ENCODE measurements at regions not wholly inside any gene's neighbourhood (a gene's known extent, or its start where the extent isn't known, plus 50 kb on each side); places are given as distances from the start of the nearest gene placed in this dataset.

DNA sequence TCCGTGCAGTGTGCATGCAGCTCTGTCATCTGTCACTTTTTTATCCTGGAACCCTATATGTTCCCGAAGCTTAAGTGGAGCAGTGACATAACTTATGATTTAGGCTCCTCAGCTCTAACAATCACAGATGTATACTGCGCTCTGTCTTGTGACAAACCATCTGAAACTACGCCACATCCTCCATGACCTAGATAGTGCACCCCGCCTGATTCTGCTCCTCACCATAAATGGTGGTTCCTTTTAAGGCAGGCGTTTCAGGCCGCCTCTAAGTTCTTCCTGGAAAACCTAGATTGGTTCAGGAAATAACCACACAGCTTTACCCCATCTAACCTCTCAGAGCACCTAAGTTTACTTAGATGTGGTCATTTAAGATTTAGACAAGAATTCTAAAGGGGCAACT is 372.0 kb downstream of the CDH10 start:
- FAIRE-seq: no peak

DNA sequence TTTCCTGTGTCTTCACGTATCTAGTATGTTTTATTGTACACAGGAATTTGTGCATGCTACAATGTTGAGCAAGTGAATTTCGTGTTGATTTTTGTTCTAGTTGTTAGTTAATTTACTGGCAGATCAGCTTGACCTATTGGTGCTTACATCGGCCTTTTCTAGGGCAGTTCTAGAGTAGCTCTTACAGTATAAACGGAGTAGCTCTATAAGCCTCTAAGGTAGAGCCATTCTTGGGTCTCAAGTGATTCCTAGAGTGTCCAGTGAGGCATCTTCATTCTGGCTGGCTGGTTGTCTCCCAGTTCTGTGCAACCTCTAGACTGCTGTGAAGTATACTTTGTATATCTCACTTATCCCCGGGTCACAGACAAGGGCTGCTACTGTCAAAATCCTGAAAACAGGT is 364.6 kb downstream of the CDH10 start:
- no peak for FAIRE-seq

DNA sequence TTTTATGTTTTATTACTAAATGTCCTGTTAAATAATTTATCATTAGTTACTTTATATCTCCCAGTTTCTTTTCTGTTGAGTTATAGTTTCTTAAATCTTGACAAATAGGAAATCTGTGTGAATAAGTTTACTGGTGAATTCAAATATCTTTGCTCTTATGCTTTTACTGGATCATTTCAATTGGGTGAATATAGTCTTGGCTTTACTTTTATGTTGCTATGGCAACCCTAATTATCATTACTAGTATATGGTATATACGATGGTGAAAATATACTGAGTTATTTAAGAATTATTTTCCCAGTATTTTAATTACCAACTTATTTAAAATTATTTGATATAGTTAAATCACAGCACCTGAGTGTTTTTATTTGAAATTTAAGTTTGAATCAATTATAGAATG is 363.0 kb downstream of the CDH10 start:
- FAIRE-seq: no peak

DNA sequence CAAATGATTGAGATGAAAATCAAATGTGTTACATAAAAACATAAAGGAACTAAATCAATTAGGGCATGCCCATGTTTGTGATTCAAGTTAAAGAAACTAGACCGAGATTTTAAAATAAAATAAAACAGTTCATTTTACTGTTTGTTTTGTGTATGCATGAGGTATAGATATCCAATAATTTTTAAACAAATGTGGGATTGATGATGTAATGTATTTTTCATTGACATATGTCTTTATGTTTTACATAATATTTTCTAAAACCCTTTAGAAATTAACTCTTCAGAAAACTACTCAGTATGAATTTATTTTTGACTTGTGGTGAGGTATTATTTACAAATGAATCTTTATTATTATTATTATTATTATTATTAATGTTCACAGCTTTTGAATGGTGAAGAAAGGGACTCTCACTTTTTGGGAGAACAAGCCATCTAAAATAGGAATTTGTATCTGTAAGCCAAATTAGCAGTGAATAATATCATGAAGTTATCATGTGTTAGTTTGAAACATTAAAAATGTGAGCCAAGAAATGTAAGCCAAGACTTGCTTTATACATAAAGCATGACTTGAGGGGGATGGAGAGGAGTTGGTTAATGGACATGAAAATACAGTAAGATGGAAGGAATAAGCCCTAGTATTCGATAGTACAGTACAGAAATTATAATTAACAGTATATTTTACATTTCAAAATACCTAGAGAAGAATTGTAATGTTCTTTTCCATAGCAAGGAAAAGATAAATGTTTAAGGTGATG is 355.0 kb downstream of the CDH10 start:
- FAIRE-seq: no peak

DNA sequence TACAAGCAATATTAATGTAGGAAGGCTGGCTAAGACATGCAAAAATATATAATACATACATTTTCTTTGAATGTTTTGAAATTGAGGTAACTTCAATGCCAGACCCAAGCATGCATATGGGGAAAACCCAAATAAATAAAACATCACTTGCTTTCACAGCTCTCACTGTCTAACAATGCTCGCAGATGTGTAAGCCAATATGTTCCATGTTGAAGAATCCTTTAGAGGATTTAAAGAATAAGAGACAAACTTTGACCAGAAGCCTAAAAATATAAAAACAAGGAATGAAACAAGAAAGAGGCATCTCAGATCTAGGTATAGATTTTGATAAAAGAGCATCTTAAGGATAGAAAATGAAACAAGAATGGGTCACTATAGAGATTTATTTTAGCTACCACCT is 354.2 kb downstream of the CDH10 start:
- FAIRE-seq: no peak

DNA sequence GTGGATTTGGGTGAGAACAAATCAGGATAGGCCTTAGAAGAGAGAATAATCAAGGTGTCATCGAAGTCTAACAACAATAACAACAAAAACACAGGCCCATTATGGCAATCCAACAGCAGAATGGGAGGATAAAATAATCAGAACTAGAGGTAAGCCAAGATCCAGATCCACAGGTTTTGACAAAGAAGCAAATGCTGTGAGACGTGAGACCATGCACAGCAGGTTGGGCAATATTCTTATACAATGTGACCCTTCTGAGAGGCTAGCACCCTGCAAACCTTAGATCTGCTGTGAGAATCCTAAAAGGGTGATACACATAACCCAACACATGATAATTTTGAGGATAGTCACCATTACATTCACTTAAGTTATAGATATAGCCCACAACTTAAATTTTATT is 352.9 kb downstream of the CDH10 start:
- no peak for FAIRE-seq

DNA sequence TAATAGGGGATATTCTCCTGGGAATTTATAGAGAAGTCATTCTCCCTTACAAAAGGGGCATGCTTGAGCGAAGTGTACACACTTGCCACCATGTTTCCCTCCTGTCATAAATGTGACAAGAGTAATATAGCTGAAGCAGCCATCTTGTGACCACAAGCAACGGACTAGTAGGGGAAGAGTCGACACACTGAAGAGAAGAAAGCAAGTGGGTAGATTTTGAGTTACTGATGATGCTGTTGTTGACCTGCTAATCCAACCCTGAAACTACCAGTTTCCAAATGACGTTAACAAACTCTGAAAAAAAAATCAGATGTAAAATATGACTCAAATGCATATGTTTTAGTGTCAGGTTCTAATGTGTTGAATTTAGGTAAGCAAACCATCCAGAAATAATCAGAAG is 350.4 kb downstream of the CDH10 start:
- no peak for FAIRE-seq

DNA sequence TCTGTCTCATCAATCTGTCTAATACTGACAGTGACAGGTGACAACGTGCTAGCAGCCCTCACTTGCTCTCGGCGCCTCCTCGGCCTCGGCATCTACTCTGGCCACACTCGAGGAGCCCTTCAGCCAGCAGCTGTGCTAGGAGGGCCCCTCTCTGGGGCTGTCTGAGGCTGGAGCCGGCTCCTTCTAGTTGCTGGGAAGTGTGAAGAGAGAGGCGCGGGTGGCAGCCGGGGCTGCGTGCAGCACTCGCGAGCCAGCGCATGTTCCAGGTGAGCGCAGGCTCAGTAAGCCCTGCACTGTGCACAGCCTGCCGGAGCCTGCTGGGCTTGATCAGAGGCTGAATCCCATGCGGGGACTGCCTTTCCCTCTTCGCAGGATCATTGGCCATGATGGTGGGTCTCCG is 330.7 kb downstream of the CDH10 start:
- FAIRE-seq: no peak

DNA sequence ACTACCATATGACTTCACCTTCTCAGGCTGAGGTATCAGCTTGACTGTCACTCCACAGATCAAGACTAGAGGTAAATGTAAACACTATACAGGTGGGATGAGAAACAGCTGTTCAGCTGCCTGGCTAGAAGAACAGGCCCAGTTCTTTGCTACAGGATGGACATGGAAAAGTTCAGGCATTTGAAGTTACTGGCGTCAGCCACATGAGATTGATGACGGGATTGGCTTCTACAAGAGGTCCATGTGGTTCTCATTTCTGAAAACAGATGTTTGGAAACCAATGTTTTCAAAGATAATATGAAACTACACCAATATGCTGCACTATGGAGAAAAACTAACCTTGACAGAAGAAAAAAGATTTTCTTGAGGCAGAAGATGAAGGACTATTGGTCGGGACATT is 324.1 kb downstream of the CDH10 start:
- no peak for FAIRE-seq

DNA sequence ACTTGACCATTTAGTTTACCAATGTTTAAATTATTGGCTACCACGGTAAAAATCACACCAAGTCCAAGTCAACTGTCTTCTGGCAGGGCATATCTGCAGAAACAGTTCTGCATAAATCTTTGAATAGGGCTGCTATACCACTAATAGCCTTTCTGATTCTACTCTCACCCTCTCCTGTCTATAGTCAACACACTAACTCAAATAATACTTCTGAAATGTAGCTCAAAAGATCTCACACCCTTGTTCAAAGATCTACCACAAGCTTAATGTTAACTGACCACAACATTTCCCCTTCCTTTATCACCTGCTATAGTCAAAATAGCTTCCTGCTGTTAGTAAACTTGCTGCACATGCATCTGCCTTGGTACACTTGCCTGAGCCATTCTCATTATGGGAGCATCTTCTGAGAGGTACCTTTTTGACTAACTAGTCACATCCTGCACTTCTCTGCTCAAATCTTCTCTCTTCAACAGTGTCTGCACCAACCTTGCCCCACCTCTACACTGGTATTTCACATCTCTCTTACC is 319.4 kb downstream of the CDH10 start:
- no peak for FAIRE-seq

DNA sequence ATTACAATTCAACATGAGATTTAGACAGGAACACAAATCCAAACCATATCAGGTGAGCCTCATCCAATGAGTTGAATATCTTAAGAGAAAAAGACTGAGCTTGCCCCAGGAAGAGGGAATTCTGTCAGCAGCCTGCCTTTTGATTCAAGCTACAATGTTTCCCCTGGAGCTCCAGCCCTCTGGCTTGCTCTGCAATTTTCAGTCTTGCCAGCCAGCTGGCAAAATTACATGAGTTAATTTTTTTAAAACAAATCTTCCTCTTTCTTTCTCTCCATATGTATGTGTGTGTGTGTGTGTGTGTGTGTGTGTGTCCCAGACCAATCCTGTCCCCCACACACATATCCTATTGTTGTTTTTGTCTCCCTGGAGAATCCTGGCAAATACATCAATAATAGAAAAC is 313.2 kb downstream of the CDH10 start:
- no peak for FAIRE-seq

DNA sequence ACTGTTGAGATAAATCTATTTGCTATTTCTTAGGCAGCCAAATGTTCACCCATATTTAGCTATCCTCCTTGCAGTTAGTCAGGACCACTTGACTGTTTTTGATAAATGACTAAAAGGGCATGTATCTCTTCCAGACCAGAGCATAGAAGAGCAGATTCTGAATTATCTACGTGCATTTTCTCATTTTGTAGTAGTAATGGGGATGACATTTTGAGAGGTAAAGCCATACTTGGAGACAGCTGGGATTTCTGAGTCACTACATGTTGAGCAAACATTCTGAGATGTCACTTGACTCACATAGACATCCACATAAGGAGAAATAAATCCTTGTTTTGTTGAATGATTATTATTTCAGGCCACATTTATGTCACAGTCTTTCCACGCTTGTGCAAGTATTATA is 297.6 kb downstream of the CDH10 start:
- FAIRE-seq: no peak

DNA sequence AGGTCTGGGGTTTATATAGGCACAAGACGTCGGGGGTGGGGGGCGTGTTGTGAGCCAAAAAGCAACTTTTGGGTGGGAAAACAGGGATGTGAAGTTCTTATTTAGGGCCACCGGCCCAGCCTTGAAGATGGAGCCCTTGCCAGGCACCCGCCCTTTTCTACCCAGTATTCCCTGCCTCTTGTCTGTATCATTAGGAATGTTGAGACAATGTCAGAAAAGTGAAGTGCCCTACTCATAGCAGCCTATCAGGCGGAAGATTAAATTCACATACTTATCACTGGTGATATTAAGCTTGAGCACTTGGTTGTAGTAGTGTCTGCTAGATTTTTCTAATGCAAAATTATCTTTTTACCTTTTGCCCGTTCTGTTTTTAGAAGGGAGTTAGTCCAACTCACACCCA is 293.5 kb downstream of the CDH10 start:
- FAIRE-seq: no peak

DNA sequence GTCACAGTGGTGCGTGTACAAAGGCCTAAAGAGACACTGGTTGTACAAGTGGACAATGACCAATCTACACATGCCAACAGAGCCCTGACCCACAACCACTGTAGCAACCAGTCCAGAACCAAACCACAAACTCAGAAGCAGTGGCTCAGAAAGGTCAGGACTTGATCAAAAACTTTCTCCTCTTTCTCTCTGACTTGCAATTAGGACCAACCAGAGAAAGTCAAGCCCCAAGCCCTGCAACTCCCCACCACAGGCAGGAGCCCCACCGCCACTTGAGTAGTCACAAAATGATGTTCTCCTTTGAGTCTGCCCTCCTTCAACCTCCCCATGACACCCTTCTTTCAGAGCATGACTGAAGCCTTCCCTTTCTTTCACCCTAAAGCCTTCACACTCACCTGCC is 291.8 kb downstream of the CDH10 start:
- FAIRE-seq: no peak

DNA sequence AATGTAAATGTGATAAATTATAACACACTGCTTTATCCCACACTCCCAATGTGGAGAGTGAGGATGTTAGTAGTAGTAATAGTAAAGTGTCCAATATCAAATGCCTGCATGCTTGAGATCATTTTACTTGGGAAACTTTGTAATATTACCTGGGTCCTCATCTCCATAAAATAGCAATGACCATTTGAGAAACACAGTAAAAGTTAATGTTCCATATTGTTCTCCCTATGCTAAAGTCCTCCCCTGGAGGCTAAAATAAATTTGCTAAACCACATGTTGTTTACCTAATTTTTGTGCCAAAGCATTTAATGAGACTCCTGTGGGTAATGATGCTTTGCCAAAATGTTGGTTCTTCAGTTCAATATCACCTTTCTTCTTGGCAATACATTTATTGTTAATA is 291.2 kb downstream of the CDH10 start:
- FAIRE-seq: no peak

DNA sequence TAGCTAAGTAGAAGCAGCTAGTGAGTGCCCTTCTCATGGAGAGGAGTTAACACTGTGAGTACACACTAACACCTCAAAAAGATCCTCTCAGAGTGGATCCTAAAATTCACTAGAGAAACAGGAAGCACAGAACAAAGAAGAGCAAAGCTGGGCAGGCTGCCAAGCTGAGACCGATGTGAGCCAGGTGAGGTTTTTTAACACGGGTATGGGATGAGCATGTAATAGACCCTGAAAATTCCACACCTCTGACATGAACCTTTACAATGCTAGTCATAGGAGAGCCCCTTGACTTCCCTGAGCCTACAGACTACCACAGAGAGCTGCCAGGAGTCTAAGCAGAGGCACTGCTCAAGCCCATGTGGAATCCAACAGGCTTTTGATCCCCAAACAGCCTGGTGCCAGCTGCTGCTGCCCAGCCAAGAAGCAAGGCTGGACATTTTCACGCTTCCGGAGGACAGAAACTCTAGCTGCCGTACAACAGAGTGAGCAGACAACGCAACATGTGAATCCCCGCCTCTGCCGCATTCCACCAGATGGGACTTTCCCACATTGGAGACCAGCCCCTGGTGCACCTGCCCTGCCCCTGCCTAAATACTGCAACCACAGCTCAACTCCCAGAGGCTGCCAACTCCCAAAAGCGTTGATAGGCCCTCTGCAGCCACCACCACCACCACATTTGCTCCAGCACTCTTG is 280.8 kb downstream of the CDH10 start:
- FAIRE-seq: no peak

DNA sequence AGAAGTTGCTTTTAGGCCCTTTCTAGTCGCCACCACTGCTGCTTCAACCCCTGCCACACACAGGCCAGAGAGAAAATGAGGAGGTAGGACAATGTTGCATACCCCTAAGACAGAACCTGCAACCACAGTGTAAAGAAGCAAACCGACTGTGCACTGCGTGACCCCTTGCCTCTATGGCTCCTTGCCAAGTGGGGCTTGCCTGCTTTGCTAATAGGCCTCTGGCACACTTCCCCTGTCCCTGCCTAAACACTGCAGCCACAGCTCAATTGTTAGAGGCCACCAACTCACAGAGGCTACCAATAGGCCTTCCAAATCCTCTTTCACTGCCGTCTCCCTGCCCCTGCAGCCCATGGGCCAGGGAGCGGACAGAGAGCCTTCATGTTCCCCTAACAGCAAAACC is 280.1 kb downstream of the CDH10 start:
- FAIRE-seq: no peak

DNA sequence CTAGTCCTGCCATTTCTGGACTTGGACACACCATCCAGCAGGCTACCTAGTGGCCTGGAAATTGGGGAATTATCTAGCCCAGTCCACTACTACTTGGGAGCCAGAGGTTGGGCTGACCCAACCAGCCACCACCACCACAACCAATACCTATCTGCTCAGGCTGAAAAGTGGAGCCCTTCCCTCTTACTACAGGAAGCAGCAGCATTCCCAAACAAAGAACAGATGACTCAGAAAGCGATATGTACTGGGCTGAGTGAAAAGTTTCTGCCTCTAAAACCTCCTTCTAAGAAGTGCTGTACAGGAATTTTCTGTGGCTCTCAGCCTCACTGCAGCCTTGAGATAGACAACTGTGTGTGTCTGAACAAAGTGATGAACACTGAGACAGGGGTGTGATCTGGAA is 279.4 kb downstream of the CDH10 start:
- FAIRE-seq: no peak

DNA sequence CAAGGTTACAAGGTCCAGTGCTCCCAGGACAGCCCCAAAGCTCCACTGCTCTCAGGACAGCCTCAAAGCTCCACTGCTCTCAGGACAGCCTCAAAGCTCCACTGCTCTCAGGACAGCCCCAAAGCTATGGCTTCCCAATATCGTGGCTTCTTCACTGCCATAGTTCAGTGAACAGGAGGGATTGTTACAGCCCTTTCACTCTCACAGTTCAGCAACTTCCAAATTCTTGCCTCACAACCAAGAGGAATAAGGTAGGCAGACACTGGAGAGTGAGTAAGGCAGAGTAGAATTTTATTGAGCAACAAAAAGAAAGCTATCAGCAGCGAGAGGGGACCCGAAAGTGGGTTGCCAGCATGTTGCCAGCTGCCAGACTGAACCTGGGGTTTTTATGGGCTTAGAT is 277.6 kb downstream of the CDH10 start:
- no peak for FAIRE-seq

DNA sequence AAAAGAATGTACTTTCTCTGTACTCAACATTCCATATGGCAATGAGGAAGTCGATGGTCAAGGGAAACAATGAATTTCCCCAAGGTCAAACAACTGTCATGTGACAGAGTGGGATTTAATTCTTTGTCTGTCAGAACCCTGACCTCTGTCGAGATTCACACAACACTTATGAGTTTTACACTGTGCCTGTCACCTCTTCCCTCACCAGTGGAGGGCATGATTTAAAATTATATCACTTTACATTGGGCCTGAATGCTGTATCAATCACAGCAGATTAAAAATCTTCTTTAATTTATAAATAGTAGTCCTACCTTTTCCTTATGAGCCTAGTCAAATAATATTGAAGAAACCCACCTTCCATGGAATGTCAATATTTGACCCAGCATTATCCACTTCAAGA is 276.7 kb downstream of the CDH10 start:
- no peak for FAIRE-seq

DNA sequence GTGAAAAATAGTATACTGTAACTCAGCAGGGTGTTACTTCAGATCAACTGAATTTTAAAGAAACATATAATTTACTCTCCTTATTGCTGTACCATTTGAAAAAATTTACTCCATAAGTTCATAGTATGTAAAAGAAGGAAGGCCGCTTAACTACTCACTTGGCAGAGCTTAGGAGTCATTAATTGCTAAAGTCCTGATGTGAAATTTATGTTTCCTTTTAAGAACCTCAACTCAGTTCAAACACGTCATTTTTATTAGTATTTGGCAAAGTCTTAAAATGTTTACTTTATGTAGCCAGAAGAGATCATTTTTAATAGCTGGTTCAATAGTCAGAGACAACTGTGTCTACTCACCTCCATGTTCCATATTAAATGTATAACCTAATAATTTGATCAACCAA is 268.6 kb downstream of the CDH10 start:
- FAIRE-seq: no peak

DNA sequence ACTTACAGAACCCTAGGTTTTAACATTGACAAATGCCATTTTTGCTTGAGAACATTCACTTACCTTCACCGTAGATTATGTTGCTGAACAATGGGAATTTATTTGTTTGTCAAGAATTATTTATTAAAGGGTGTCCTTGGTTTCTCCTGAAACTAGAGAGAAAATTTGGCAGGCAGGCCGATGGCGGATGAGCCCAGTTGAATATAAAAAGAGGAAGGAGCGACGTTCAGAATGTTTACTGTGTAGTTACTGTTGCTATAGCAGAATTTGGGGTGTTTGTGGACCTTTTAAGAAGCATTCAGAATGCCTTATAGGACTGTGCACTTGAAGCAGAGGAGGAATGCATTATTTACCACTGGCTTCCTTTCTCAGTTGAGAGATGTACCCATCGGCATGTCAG is 268.2 kb downstream of the CDH10 start:
- FAIRE-seq: no peak

DNA sequence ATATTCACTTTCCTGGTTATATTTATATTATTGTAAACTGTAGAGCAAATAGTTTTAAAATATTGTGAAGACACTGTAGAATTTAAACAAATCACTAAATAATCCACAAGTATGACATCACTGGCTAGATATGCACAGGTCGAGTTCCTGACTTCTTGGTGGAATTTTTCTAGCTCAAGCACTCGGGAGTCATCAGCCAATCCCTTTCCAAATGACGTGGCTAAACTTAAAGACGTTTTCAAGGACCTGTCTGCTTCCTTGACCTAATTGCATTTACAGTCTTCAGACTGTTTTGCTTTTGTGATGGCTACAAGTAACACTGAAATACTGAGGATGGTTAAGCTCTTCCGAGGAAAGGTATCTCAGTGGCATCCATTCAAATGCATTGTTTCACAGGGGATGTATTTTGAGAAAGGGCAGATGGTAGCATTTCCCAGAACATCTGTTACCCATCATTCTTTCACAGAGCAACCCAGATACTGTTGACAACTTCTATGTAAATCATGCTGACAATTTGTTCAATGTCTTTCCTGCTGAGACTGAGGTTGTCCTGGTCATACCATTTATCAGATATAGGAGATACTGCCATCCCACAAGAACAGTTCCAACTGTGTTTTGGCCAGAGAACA is 262.8 kb downstream of the CDH10 start:
- FAIRE-seq: no peak

DNA sequence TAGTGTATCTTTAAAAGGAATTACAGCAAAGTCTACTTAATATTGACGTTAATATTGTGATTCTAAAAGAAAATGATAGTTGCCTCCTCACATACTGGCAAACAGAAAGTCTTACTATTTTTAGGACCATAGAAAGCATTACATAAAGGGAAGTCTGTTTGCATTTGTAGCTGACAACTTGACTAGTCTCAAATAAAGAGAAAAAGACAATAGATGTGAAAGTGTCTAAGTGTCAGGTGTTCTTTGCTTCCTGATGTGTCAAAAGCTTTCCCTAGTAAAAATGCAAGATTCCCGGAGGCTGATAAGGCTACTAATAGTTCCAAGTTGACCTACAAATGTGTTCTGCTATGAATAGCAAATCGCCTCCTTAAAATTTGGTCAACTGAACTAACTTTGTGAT is 259.7 kb downstream of the CDH10 start:
- no peak for FAIRE-seq

Measured in TTC549 (cell line).